CD4-positive, CD25-positive, alpha-beta regulatory T cell (primary cell): ENCODE measurements at regions not wholly inside any gene's neighbourhood (a gene's known extent, or its start where the extent isn't known, plus 50 kb on each side); places are given as distances from the start of the nearest gene placed in this dataset.

Experiments used
- ATAC-seq, 2 donors: fragments of 150-1000 bp; cut with Tn5 transposase; one replicate each; pipeline ENCODE4 v1.10.0; 2021; ENCODE audit warnings: low read depth in 2 of 2, moderate number of reproducible peaks in 2 of 2, moderate library complexity in 1 of 2
- DNase-seq, 3 donors: peaks; one replicate each; pipeline versions ENCODE4 v3.0.0 to v3.0.0-alpha.2; 2012 to 2022; ENCODE audit warnings: mixed read lengths in 1 of 3
- H3K27ac ChIP-seq: one replicate; pipeline ENCODE4 v1.7.0; 2013; ENCODE audit warnings: mild to moderate bottlenecking, low read length; ENCODE audit not compliant: insufficient read depth, poor library complexity, severe bottlenecking
- H3K27me3 ChIP-seq: one replicate; pipeline ENCODE4 v1.7.0; 2013; ENCODE audit warnings: low read length; ENCODE audit not compliant: control insufficient read depth, insufficient read depth
- H3K36me3 ChIP-seq: one replicate; pipeline ENCODE4 v1.7.0; 2013; ENCODE audit warnings: mild to moderate bottlenecking, low read length, moderate library complexity; ENCODE audit not compliant: control insufficient read depth, insufficient read depth
- H3K4me1 ChIP-seq: 2 replicates; pipeline ENCODE4 v1.7.0; 2013; ENCODE audit warnings: mild to moderate bottlenecking, low read length; ENCODE audit not compliant: insufficient read depth, control insufficient read depth, poor library complexity, severe bottlenecking
- H3K4me3 ChIP-seq: one replicate; pipeline ENCODE4 v1.7.0; 2013; ENCODE audit warnings: low read depth, mild to moderate bottlenecking, low read length, moderate library complexity
- H3K9me3 ChIP-seq, 2 experiments: 1 replicate in 1 of 2; 2 replicates in 1 of 2; pipeline ENCODE4 v1.7.0; 2013; ENCODE audit warnings: low read length in 2 of 2, mild to moderate bottlenecking in 1 of 2, moderate library complexity in 1 of 2; ENCODE audit not compliant: control insufficient read depth in 2 of 2
- H3K27ac Mint-ChIP-seq, 3 donors: one replicate each; pipeline ENCODE4 v1.8.0; 2020 to 2022; ENCODE audit warnings: mild to moderate bottlenecking in 3 of 3, mixed read lengths in 3 of 3, moderate library complexity in 2 of 3
- H3K27me3 Mint-ChIP-seq: one replicate; pipeline ENCODE4 v1.8.0; 2022; ENCODE audit warnings: mild to moderate bottlenecking, mixed read lengths
- H3K36me3 Mint-ChIP-seq: one replicate; pipeline ENCODE4 v1.8.0; 2020; ENCODE audit warnings: mixed read lengths
- H3K4me1 Mint-ChIP-seq, 4 donors: one replicate each; pipeline ENCODE4 v1.8.0; 2020 to 2022; ENCODE audit warnings: mixed read lengths in 4 of 4, mild to moderate bottlenecking in 1 of 4
- H3K4me3 Mint-ChIP-seq, 4 donors: one replicate each; pipeline ENCODE4 v1.8.0; 2020 to 2022; ENCODE audit warnings: mild to moderate bottlenecking in 4 of 4, mixed read lengths in 4 of 4, moderate library complexity in 3 of 4
- H3K9me3 Mint-ChIP-seq, 7 donors: one replicate each; pipeline ENCODE4 v1.8.0; 2020 to 2022; ENCODE audit warnings: mixed read lengths in 7 of 7, mild to moderate bottlenecking in 3 of 7, moderate library complexity in 2 of 7

- H3K27ac ChIP-seq, result no peak overlapping the region
- Mint-ChIP-seq H3K9me3 (peaks cover 0 to 2% (median 0%) of the 10 kb centered on the region in 7 donors), H3K27me3 (peaks cover 10% of the 10 kb centered on the region), H3K27ac (no peak overlapping the region), H3K36me3 (no peaks in the 10 kb centered on the region), H3K4me1 (peaks cover 0 to 4% (median 2%) of the 10 kb centered on the region in 4 donors), H3K4me3 (no peak overlapping the region)
- ATAC-seq, result no peak
- H3K4me1 ChIP-seq, result no peaks in the 10 kb centered on the region
- peaks cover 2% of the 10 kb centered on the region for H3K27me3 ChIP-seq
- no peak for DNase-seq
- H3K9me3 ChIP-seq, result no peaks in the 10 kb centered on the region
- H3K36me3 ChIP-seq, result no peaks in the 10 kb centered on the region
- no peak overlapping the region for H3K4me3 ChIP-seq
These were observed 88.1 kb upstream of the FAM3C start for GRCh38 chr7:121484089-121484763.

GRCh38 chr7:121480566-121481335 lies 84.6 kb upstream of the FAM3C start:
- Mint-ChIP-seq H3K36me3 (no peaks in the 10 kb centered on the region), H3K4me1 (no peaks in the 10 kb centered on the region)
- DNase-seq, result no peak

GRCh38 chr7:121480058-121480457 lies 84.0 kb upstream of the FAM3C start:
- Histone ChIP-seq H3K4me3 (no peak overlapping the region), H3K9me3 (no peaks in the 10 kb centered on the region), H3K27me3 (peaks cover 2% of the 10 kb centered on the region), H3K27ac (no peak overlapping the region), H3K36me3 (no peaks in the 10 kb centered on the region), H3K4me1 (no peaks in the 10 kb centered on the region)
- H3K36me3 Mint-ChIP-seq, result no peaks in the 10 kb centered on the region
- no peaks in the 10 kb centered on the region for H3K9me3 Mint-ChIP-seq
- ATAC-seq (no peak), DNase-seq (no peak)
- peaks cover 2% of the 10 kb centered on the region for H3K27me3 Mint-ChIP-seq
- H3K27ac Mint-ChIP-seq, result no peak overlapping the region
- H3K4me3 Mint-ChIP-seq, result no peak overlapping the region
- H3K4me1 Mint-ChIP-seq, result no peaks in the 10 kb centered on the region

More at GRCh38 chr7:121480566-121481335, 84.6 kb upstream of the FAM3C start:
- Histone ChIP-seq H3K4me3 (no peak overlapping the region), H3K27ac (no peak overlapping the region), H3K27me3 (peaks cover 2% of the 10 kb centered on the region), H3K9me3 (no peaks in the 10 kb centered on the region), H3K4me1 (no peaks in the 10 kb centered on the region), H3K36me3 (no peaks in the 10 kb centered on the region)
- Mint-ChIP-seq H3K4me3 (no peak overlapping the region), H3K27ac (no peak overlapping the region), H3K27me3 (no peaks in the 10 kb centered on the region), H3K9me3 (no peaks in the 10 kb centered on the region)
- no peak for ATAC-seq

GRCh38 chr7:121479466-121479865 lies 83.4 kb upstream of the FAM3C start:
- Mint-ChIP-seq H3K36me3 (no peaks in the 10 kb centered on the region), H3K9me3 (peaks cover 0 to 2% (median 0%) of the 10 kb centered on the region in 7 donors), H3K27me3 (peaks cover 6% of the 10 kb centered on the region), H3K4me1 (no peaks in the 10 kb centered on the region), H3K27ac (no peak overlapping the region), H3K4me3 (no peak overlapping the region)
- ATAC-seq (no peak), DNase-seq (no peak)
- Histone ChIP-seq H3K4me1 (no peaks in the 10 kb centered on the region), H3K9me3 (no peaks in the 10 kb centered on the region), H3K36me3 (no peaks in the 10 kb centered on the region), H3K4me3 (no peak overlapping the region), H3K27me3 (peaks cover 2% of the 10 kb centered on the region), H3K27ac (no peak overlapping the region)

- Histone ChIP-seq H3K4me3 (no peak overlapping the region), H3K36me3 (no peaks in the 10 kb centered on the region), H3K9me3 (no peaks in the 10 kb centered on the region), H3K4me1 (no peaks in the 10 kb centered on the region), H3K27me3 (peaks cover under 1% of the 10 kb centered on the region), H3K27ac (no peak overlapping the region)
- Mint-ChIP-seq H3K36me3 (no peaks in the 10 kb centered on the region), H3K4me3 (no peak overlapping the region), H3K27ac (no peak overlapping the region), H3K4me1 (no peaks in the 10 kb centered on the region), H3K27me3 (peaks cover 11% of the 10 kb centered on the region), H3K9me3 (peaks cover 0 to 3% (median 0%) of the 10 kb centered on the region in 7 donors)
- no peak for DNase-seq
- no peak for ATAC-seq
These were observed 79.7 kb upstream of the FAM3C start for GRCh38 chr7:121475806-121476205.

GRCh38 chr7:121474301-121474673 lies 78.2 kb upstream of the FAM3C start:
- ATAC-seq, result no peak
- no peak overlapping the region for H3K4me3 Mint-ChIP-seq
- peaks cover 16% of the 10 kb centered on the region for H3K27me3 Mint-ChIP-seq
- Histone ChIP-seq H3K9me3 (no peaks in the 10 kb centered on the region), H3K4me1 (no peaks in the 10 kb centered on the region), H3K4me3 (no peak overlapping the region), H3K27ac (no peak overlapping the region), H3K36me3 (no peaks in the 10 kb centered on the region), H3K27me3 (no peaks in the 10 kb centered on the region)
- no peaks in the 10 kb centered on the region for H3K36me3 Mint-ChIP-seq
- DNase-seq, result no peak
- no peak overlapping the region for H3K27ac Mint-ChIP-seq
- H3K4me1 Mint-ChIP-seq, result no peaks in the 10 kb centered on the region
- H3K9me3 Mint-ChIP-seq, result peaks cover 0 to 3% (median 0%) of the 10 kb centered on the region in 7 donors

- Histone ChIP-seq H3K27ac (no peak overlapping the region), H3K27me3 (no peaks in the 10 kb centered on the region), H3K4me1 (no peaks in the 10 kb centered on the region), H3K9me3 (no peaks in the 10 kb centered on the region), H3K4me3 (no peak overlapping the region), H3K36me3 (no peaks in the 10 kb centered on the region)
- no peak overlapping the region for H3K27ac Mint-ChIP-seq
- ATAC-seq (no peak), DNase-seq (no peak)
- peaks cover 0 to 3% (median 0%) of the 10 kb centered on the region in 7 donors for H3K9me3 Mint-ChIP-seq
- no peaks in the 10 kb centered on the region for H3K36me3 Mint-ChIP-seq
- H3K27me3 Mint-ChIP-seq, result peaks cover 16% of the 10 kb centered on the region
- H3K4me1 Mint-ChIP-seq, result no peaks in the 10 kb centered on the region
- H3K4me3 Mint-ChIP-seq, result no peak overlapping the region
These were observed 77.7 kb upstream of the FAM3C start for GRCh38 chr7:121473645-121474300.
